Liver (tissue), 7 donors: ENCODE measurements at regions not wholly inside any gene's neighbourhood (a gene's known extent, or its start where the extent isn't known, plus 50 kb on each side); places are given as distances from the start of the nearest gene placed in this dataset.

Source experiments
- DNase-seq: peaks from one replicate; pipeline ENCODE4 v3.0.0-alpha.2; 2017; ENCODE audit warnings: low spot score
- H3K27ac ChIP-seq, 2 donors: one replicate each; pipeline ENCODE4 v1.7.0; 2013; ENCODE audit warnings: inconsistent platforms in 2 of 2, low read length in 2 of 2, control low read depth in 1 of 2, low read depth in 1 of 2, mild to moderate bottlenecking in 1 of 2
- H3K27me3 ChIP-seq, 4 donors: one replicate each; pipeline versions ENCODE4 v1.6.1 to v1.7.0; 2013; ENCODE audit warnings: low read length in 3 of 4, inconsistent platforms in 1 of 4, mild to moderate bottlenecking in 1 of 4, moderate library complexity in 1 of 4; ENCODE audit not compliant: control insufficient read depth in 4 of 4, insufficient read depth in 4 of 4
- H3K36me3 ChIP-seq, 4 donors: one replicate each; pipeline versions ENCODE4 v1.6.1 to v1.7.0; 2013; ENCODE audit warnings: low read length in 3 of 4, mild to moderate bottlenecking in 3 of 4, low read depth in 1 of 4, moderate library complexity in 1 of 4; ENCODE audit not compliant: control insufficient read depth in 4 of 4, insufficient read depth in 3 of 4
- H3K4me1 ChIP-seq, 4 donors: one replicate each; pipeline versions ENCODE4 v1.6.1 to v1.7.0; 2013; ENCODE audit warnings: low read length in 3 of 4, mild to moderate bottlenecking in 3 of 4, moderate library complexity in 1 of 4; ENCODE audit not compliant: control insufficient read depth in 4 of 4, insufficient read depth in 4 of 4
- H3K4me3 ChIP-seq, 3 donors: one replicate each; pipeline versions ENCODE4 v1.6.1 to v1.7.0; 2013; ENCODE audit warnings: low read length in 3 of 3, control low read depth in 1 of 3, low read depth in 1 of 3, mild to moderate bottlenecking in 1 of 3
- H3K9ac ChIP-seq, 2 donors: one replicate each; pipeline ENCODE4 v1.7.0; 2013; ENCODE audit warnings: low read length in 2 of 2, mild to moderate bottlenecking in 2 of 2, moderate library complexity in 2 of 2, control low read depth in 1 of 2, low read depth in 1 of 2
- H3K9me3 ChIP-seq, 4 donors: one replicate each; pipeline versions ENCODE4 v1.6.1 to v1.7.0; 2013; ENCODE audit warnings: low read length in 3 of 4; ENCODE audit not compliant: control insufficient read depth in 4 of 4
- ATF3 ChIP-seq: IDR thresholded peaks from 2 replicates; pipeline ENCODE4 v1.6.1; 2016; ENCODE audit warnings: antibody characterized with exemption
- HNF4A ChIP-seq, 2 donors: conservative IDR thresholded peaks; 2 replicates each; pipeline ENCODE4 v1.6.1; 2016; ENCODE audit warnings: antibody characterized with exemption in 2 of 2, mild to moderate bottlenecking in 2 of 2
- HNF4G ChIP-seq: IDR thresholded peaks from 2 replicates; pipeline ENCODE4 v1.6.1; 2016; ENCODE audit warnings: antibody characterized with exemption
- JUND ChIP-seq, 2 donors: IDR thresholded peaks; 2 replicates each; pipeline ENCODE4 v1.6.1; 2016; ENCODE audit warnings: antibody characterized with exemption in 2 of 2
- MAX ChIP-seq: IDR thresholded peaks from 2 replicates; pipeline ENCODE4 v1.6.1; 2016; ENCODE audit warnings: antibody characterized with exemption
- NR2F2 ChIP-seq: IDR thresholded peaks from 2 replicates; pipeline ENCODE4 v1.6.1; 2016; ENCODE audit warnings: antibody characterized with exemption
- RAD21 ChIP-seq, 2 donors: IDR thresholded peaks; 2 replicates each; pipeline ENCODE4 v1.6.1; 2016; ENCODE audit warnings: antibody characterized with exemption in 2 of 2, mild to moderate bottlenecking in 2 of 2
- REST ChIP-seq: IDR thresholded peaks from 2 replicates; pipeline ENCODE4 v1.6.1; 2016; ENCODE audit warnings: antibody characterized with exemption, mild to moderate bottlenecking
- RXRA ChIP-seq, 2 donors: IDR thresholded peaks; 2 replicates each; pipeline ENCODE4 v1.6.1; 2017 to 2018; ENCODE audit warnings: antibody characterized with exemption in 2 of 2, mild to moderate bottlenecking in 1 of 2
- SP1 ChIP-seq: IDR thresholded peaks from 2 replicates; pipeline ENCODE4 v1.6.1; 2018; ENCODE audit warnings: antibody characterized with exemption, mild to moderate bottlenecking
- TAF1 ChIP-seq: conservative IDR thresholded peaks from 2 replicates; pipeline ENCODE4 v1.6.1; 2016; ENCODE audit warnings: antibody characterized with exemption, mild to moderate bottlenecking
- ZBTB33 ChIP-seq: IDR thresholded peaks from 2 replicates; pipeline ENCODE4 v1.6.1; 2016; ENCODE audit warnings: antibody characterized with exemption
- WGBS: extraction: QIAGEN DNeasy Blood & Tissue Kit; methylation state at CpG from one replicate; pipeline ENCODE4 v1.1.7; 2013; 5-methylcytosine and 5-hydroxymethylcytosine counted together
- donor health status: healthy.
- donor health status: healthy.
- donor health status: healthy.
- donor health status: healthy.

- no peak overlapping the region for H3K9ac ChIP-seq
These were observed 308.2 kb upstream of the RORA start for GRCh38 chr15:61537337-61537736.

GRCh38 chr15:61534986-61535385 lies 305.9 kb upstream of the RORA start:
- H3K4me3 ChIP-seq = no peak overlapping the region
- DNase-seq = no peak
- TF ChIP-seq ATF3 (no peak), RXRA (IDR thresholded peaks at IDR 0.05) (no peak), HNF4A (conservative IDR thresholded peaks at IDR 0.05) (no peak), JUND (IDR thresholded peaks at IDR 0.05) (no peak), HNF4G (no peak), SP1 (no peak)
- H3K9me3 ChIP-seq = no peaks in the 10 kb centered on the region
- no peak overlapping the region for H3K9ac ChIP-seq
- no peaks in the 10 kb centered on the region for H3K36me3 ChIP-seq
- 76% methylated on average over 3 of the region's 3 CpGs for WGBS
- H3K27me3 ChIP-seq = no peaks in the 10 kb centered on the region
- no peak overlapping the region for H3K27ac ChIP-seq
- no peaks in the 10 kb centered on the region for H3K4me1 ChIP-seq

More at GRCh38 chr15:61537337-61537736, 308.2 kb upstream of the RORA start:
- Histone ChIP-seq H3K4me3 (no peak overlapping the region), H3K27ac (no peak overlapping the region), H3K36me3 (no peaks in the 10 kb centered on the region), H3K27me3 (no peaks in the 10 kb centered on the region), H3K9me3 (no peaks in the 10 kb centered on the region), H3K4me1 (no peaks in the 10 kb centered on the region)
- no peak for DNase-seq
- WGBS = 75% methylated on average over 3 of the region's 3 CpGs
- TF ChIP-seq HNF4G (no peak), ZBTB33 (no peak), TAF1 (no peak)

GRCh38 chr15:61530769-61531168 lies 301.7 kb upstream of the RORA start:
- no peak for DNase-seq
- no peak for TF ChIP-seq NR2F2
- no peak for TF ChIP-seq HNF4G
- TF ChIP-seq SP1 = no peak
- TF ChIP-seq RAD21 (IDR thresholded peaks at IDR 0.05) = peak in 1 of 2 donors; percentile 40
- TF ChIP-seq REST = no peak
- no peak for TF ChIP-seq MAX
- H3K36me3 ChIP-seq = no peaks in the 10 kb centered on the region
- H3K4me1 ChIP-seq = no peaks in the 10 kb centered on the region
- H3K27me3 ChIP-seq = no peaks in the 10 kb centered on the region
- H3K9ac ChIP-seq = no peak overlapping the region
- H3K4me3 ChIP-seq = no peak overlapping the region
- H3K27ac ChIP-seq = no peak overlapping the region
- WGBS = 75% methylated on average over 2 of the region's 2 CpGs
- no peaks in the 10 kb centered on the region for H3K9me3 ChIP-seq
